ENCODE measurements at regions not wholly inside any gene's neighbourhood (a gene's known extent, or its start where the extent isn't known, plus 50 kb on each side); places are given as distances from the start of the nearest gene placed in this dataset.

DNA sequence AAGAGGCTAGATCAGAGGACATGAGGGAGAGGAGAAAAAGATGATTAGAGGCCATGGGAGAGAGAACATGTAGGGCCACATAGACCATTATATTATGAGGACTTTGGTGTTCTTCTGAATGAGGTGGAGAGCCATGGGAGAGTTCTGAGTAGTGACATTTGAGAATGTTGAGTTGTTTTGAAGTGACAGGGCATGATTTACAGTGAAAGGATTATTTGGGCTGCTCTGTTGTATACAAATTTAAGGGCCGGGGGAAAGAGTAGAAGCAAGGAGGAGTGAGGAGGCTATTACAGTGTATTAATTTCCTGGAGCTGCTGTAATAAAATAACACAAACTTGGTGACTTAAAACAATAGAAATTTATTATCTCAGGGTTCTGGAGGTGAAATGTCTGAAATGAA is 102.5 kb upstream of the RGS4 start:
- no peak for DNase-seq (ENCODE audit: low spot score)

DNA sequence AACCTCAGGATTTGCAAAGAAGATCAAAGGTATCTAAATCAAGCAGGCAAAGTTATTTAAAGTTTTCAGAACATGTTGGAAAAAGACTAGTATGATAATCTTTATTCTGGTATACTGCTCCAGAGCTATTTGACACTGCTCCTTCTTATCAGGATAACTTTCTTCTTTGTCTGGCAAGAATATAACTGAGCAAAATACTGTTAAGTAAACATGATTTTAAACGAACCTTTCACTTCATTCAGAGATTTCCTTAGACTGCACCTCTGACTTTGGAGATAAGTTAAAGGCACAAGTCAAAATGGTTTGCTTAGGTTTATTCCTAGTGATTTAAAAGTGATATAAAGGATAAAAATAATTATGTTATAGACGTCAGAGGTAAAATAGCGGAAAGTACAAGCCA is 103.9 kb upstream of the CCDC190 start:
- peak; percentile 92 for DNase-seq (ENCODE audit: low spot score)

DNA sequence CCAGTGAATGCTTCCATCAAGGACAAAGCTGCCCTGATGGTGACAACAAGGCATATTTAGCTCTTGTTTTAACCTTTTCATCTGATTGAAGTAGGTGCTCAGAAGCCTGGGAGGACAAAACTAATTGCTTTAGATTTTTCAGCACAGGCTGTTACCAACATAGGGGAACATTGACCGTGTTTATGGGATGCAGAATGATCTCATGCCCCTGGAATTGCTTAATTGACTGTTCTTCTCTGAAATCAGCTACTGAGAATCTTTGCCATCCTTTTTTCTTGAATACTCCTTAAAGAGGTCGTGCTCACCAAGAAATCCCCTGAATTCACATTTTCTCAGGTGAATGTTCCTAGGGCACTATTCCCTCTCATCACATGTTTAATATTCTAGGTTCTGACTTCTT is 95.9 kb upstream of the CCDC190 start:
- no peak for DNase-seq (ENCODE audit: low spot score)

DNA sequence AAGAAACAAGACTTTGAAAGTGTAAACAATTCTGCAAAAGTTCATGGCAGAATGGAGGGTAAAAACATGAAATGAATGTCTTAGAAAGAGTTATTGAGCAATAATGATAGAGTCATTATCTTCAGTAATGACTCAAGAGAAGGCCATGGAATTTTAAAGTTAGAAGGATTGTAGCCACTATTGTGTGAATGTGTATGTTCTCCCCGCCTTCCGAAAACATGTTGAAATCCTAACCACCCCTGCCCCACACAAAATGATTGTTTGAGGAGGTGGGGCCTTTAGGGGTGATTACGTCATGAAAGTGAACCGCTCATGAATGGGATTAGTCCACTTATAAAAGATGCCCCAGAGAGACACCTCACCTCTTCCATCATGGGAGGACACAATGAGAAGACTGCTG is 93.8 kb upstream of the CCDC190 start:
- DNase-seq (ENCODE audit: low spot score), result no peak

DNA sequence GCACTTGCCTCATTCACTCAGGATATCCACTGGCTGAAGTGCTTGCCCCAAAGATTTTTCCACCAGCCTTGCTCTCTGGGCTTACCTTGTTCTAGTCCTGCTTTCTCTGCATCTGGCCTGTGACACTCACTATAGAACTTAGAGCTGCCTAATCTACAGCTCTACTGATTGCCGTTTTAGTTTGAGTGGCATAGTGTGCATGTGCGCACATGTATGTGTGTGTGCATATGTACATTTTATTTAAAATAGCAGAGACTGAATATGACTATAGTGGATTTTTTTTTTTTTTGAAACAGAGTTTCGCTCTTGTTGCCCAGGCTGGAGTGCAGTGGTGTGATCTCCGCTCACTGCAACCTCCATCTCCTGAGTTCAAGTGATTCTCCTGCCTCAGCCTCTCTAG is 92.0 kb upstream of the CCDC190 start:
- DNase-seq (ENCODE audit: low spot score), result no peak

DNA sequence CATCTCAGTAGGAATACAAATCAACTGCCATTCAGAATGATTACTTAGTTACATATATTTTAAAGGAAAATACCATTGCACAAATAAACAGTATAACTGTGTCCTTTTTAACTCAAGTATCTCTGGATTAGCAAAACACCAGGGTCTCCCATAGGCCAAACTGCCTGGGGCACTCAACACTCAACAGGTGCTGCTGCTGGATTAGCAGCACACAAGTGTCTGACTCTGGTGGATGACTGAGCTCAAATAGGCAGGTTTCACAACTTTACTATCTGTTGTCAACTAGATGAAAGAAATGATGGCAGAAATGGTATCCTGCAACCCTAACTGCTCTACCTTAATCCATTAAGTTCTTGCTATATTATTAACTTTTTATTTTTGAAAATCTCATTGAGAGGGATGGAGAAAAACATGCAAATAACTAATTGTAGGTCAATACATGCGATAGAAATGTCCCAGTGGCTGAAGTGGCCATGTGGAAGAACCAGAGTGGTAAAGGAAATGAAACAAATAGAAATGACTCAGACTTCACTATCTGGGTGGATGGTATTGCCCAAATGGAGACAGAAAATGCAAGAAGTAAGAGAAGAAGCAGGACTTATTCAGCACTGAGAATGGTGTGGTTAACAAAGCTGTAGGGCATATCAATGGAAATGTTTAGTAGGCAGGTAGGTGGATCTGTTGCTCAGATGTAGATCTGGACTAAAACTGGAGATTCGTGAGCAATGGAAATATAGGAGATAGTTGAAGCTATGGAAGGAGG is 90.8 kb upstream of the CCDC190 start:
- DNase-seq (ENCODE audit: low spot score), result no peak

DNA sequence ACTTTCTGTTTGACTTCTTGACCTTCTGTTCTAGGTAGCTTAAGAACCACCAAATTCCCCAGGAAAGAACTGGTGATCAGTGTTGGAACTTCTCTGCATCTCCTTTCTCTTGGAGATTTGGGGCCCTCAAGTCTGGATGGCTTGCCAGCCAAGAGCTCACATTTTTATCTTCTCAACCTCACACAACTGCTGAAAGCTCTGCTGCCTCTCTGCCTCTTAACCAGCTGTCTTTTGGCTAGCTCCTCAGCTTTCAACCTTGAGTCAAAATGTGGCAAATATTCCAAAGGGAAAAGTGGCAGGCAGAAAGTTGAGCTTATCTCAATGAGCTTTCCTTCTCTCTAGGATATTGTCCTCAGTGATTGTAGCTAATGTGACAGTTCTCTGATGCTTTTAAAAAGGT is 89.2 kb upstream of the CCDC190 start:
- no peak for DNase-seq (ENCODE audit: low spot score)

DNA sequence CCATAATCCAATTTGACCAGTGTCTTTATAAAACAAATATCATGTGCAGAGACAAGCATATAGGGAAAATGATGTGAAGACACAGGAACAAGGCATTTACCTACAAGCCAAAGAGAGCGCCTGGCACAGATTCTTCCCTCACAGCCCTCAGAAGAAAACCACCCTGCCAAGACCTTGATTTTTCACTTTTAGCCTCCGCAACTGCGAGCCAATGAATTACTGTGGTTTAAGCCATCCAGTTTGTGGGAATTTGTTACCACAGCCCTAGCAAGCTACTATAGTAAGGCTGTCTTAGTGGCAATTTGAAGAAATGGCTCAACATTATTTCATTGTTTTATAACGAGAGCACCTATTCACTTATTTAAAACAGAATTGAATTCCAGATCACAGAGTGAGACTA is 85.7 kb upstream of the CCDC190 start:
- DNase-seq (ENCODE audit: low spot score), result no peak

DNA sequence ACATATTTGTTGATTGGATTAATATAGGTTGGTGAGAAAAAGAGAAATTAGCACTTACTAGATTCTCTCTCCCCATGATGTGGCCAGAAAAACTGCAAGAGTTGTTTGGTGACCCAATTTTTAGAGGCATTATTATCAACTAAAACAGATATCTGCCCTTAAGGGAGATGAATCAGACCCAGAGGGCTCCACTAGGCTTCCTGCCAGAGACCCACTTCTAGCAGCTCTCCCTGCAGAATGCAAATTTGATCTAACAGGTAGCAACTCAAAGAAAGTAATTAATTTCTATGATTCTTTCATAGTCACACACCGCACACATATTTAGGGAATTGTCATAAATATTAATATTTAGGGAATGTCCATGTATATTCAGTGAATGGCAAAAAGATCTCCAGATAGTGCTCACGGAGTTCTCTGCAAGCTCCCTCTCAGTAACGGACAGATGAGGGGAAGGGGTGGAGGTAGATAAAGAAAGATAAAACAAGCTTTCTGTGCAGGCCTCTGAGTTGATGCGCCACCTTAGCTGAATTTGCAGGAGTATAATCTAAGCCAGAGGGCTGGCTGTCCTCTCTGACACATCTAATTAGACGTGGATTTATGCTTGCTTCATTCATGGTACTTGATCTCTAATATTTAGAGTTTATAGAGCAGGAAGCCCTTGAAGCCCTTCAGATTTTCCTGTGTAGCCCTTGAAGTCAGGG is 84.1 kb upstream of the CCDC190 start:
- peak; percentile 54 for DNase-seq (ENCODE audit: low spot score)

DNA sequence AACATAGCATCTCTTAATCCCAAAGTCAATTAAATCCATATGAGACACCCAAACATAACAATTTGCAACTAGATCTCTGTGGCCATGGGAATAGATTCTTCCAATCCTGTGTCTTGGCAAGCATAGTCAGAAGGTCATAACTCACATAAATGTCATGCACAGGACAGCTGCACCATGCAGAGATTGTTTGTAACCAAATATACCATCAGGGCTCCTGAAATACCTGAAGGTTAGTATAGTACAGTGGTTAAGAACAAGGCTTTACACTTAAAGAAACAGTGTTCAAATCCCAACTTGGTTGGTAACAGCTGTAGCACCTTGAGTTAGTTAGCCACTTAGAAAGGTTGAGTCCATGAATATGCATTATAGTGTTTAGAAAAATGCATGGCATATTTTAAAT is 82.6 kb upstream of the CCDC190 start:
- peak; percentile 55 for DNase-seq (ENCODE audit: low spot score)

DNA sequence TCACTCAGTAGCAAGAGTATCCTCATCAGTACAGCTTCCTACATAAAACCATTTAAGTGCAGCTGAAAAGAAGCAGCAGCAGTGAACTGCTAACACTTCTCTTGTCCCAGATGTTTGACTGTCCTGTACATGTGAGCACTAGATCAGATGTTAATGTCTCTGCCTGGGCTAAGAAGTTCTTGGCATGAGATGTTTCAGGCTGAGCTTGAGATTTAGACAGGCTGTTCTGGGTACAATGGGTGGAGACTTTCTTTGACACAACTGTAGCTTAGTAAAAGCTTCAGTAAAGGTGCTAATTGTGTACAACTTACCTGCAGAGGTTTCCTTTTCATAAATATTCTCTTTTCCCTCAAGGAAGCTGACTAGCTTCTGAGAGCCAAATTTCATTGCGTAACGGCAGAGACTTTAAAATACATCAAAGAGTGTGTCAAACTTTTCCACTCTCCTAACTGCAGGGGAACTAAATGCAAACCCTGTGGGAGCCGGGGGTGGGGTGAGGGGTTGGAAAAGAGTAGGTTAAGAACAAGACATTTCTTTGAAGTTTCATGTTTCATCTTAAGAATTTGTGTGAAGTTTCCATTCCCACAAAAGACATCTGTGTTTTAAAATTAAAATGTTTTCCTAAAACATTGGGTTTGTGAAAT is 82.1 kb upstream of the CCDC190 start:
- peak; percentile 88 for DNase-seq (ENCODE audit: low spot score)

DNA sequence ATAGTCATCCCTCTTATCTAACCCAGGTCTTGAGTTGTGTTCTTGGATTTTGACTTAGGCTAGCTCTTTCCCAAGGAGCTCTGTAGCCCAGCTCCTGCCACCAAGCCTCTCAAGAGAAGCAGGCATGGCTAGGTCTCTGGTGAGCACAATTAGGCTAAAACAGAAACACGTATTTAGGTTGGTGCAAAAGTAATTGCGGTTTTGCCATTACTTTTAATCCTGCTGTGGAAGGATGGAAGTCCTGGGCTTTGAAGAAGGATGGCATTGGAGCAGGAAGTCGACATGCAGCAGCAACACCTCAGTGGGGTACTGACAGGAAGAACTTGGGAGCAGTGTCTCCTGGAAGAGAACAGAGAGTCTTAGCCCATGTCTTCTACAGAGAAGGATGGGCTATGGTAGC is 80.0 kb upstream of the CCDC190 start:
- DNase-seq (ENCODE audit: low spot score), result no peak

DNA sequence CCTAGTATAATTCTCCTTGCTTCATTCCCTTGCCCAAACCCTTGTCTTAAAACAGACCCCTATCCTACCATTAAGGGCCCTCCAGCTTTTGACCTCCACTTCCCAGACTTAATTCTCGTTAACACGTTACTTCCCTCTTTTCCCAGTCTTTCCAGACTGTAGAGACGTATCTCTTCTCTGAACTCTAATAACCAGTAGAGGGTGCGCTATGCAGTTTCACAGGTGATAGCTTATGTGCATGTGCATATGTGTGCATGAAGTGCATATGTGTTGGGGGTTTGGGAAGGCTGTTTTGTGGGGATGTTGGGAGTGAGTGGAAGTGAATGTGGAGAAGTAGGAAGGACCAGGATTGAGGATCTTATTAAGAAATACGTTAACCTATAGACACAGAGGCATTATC is 78.1 kb upstream of the CCDC190 start:
- DNase-seq (ENCODE audit: low spot score), result no peak

DNA sequence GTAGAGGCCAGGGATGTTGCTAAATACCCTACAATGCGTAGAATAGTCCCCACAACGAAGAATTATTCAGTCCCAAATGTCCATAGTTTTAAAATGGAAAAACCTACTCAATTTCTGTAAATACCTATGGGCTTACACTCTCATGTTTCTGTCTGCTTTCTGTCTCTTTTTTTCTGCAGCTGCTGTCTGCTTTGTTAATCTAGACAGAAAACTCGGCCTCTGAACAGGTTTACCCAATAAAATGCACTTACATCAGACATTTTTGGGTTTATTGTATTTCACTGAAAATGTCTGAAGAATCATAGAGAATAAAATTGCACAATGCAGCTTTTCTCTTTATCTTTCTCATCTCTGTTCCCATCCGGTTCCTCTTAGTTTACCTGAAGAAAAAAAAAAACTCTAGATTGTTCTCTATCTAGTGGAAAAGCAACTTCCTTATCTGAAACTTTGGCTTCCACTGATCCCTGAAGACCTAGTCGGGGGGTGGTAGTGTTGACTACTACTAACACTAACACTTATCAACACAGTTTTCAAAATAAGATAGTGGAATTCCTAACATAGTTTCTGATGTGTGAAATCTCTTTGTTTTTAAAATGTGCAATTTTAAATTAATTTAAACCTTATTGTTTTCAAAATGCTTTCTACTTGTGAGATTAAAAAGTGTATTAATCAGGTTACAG is 76.9 kb upstream of the CCDC190 start:
- peak; percentile 72 for DNase-seq (ENCODE audit: low spot score)

DNA sequence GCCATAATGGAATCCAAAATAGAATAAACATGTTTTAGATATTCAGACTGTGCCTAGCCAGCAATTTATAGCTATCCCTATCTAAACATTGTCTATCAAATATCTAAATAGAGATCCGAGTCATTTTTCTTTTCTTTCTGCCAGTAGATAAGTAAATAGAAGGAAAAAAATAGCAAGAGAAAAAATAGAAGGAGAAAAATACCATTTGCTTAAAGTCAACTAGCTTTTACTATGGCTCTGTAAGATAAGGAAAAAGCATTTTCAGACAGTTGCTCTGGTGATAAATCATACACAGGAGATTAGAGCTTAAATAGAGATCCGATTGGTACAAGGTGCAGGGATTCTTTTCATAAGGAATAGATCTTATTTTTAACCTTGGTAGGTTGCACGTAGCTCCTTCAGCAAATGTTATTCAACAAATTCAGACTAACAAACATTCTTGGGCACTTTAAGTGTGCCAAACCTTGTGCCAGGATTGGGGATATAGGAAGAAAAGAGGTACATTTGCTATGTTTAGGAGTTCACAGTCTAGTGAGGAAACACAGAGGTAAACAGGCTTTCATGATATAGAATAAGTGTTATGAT is 70.1 kb upstream of the CCDC190 start:
- peak; percentile 85 for DNase-seq (ENCODE audit: low spot score)

DNA sequence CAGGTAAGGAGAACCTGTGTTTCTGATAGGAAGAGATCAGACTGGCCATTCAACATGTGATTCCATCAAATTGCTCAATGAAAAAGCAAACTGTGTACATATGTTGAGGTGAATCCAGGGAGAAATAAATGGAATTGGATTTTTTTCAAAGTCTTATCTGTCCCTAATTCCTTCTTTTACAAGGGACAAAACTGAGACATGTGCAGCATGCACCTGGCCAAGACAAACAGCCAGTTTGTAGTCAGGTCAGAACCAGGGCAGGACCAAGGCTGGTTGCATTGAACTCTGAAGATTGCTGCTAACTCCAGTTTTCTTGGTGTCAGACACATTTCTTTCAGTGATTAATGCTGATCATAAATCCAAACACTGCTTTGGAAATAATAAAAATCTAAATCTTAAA is 69.6 kb upstream of the CCDC190 start:
- DNase-seq (ENCODE audit: low spot score), result no peak

DNA sequence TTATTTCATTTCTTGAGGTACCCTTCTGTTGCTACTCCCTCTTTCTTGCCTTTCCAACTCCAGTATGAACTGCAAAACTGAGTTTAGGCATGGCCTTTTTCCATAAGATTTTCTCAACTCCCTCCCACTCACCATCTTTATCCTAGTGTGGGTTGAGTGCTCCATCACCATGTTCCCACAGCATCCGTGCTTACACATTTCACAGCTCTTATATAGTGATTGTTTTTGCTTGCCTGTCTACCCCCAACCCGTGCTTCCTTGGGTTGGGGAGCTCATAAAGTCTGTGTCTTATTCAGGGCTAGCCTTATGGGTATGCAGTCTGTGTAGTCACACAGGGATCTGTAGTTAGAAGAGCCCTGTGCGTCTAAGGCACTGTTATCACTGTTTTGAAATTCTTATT is 68.2 kb upstream of the CCDC190 start:
- DNase-seq (ENCODE audit: low spot score), result no peak

DNA sequence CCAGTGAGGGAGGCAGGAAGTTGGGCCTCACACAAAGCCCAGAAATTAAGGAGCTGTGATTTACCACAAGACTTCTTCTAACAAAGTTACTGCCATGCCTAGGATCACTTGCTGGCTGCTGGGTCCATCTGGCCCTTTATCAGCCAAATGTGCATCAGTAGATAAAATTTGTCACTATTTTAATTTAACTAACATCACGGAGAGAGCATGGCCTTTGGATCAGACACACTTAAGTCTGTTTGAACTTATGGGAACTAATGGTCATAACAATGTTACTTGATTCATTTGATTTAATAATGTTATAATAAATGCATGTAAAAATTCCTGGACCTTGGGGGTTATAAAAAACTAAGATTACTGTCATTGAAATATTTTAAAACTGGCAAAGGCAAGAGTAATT is 67.2 kb upstream of the CCDC190 start:
- no peak for DNase-seq (ENCODE audit: low spot score)

DNA sequence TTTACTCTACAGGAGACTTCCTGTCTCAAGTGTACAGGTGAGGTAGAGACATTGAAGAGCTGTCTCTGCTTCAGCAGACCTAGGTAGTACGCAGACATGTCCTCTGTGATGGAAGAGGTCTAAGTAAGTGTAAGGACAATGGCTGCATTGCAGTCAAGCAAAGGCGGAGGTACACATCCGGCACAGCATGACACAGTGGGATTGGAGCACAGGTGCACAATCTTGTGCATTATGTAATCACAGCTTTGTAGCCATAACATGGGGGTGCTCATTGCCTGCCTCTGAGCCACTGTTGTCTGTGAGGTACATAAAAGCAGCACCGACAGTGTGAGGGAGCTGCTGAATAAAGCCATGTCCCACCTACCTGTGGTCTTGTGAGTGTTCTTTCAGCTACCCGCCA is 66.4 kb upstream of the CCDC190 start:
- no peak for DNase-seq (ENCODE audit: low spot score)

DNA sequence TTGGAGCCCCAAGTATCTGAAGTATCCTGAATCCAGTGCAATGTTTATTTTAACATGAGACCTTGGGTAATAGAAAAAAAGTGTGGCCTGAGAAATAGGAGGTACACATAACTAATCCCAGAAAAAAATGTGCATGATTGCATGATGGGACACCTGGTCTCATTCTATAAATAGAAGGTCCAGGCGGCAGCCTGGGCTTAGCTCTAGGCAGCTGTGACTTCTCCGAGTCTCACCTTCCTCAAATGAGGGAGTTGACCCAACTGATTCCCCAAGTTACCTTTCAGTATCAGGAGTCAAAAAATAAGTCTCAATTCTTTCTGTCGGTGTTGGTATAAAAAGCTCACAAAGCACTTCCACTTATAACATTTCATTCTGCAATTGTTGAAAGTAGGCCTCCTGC is 65.9 kb upstream of the CCDC190 start:
- no peak for DNase-seq (ENCODE audit: low spot score)

DNA sequence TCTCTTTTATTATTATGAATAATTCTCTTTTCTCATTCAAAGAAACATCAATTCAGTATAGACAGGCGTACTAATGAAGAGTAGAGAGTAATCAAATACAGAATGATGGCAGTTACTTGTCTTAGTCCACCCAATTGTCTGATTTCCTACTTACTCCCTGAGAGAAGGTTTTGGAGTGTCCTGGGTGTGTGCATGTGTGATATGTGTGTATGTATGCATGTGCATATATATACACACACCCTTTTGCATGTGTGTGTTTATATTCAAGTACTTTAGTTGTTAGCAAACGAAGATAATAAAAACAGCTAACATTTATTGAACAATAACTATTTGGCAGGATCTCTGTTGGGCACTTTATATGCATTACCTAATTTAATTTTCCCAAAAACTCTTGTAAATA is 63.2 kb upstream of the CCDC190 start:
- DNase-seq (ENCODE audit: low spot score), result no peak

DNA sequence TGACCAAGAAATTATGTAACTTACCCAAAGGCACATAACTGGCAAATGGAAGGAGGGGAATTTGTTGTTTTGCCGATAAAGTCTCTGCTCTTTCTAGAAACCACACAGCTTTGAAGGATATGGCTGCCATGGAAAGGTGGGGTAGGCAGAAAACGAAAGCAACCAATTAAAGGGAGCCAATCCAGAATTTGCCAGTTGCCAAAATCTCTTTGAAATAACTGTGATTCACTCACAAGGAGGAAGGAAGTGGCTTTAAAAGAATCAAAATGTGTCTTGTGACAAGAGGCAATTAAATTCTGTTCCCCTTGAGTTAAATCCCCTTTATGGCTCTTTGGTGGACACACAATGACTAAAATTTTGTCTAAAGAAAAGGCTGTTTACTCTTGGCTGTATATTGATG is 61.2 kb upstream of the CCDC190 start:
- no peak for DNase-seq (ENCODE audit: low spot score)

All from umbilical cord (tissue), 1 donor.